GM12878 (cell line): ENCODE measurements at regions not wholly inside any gene's neighbourhood (a gene's known extent, or its start where the extent isn't known, plus 50 kb on each side); places are given as distances from the start of the nearest gene placed in this dataset.

Source experiments
- CTCF ChIP-seq, 3 experiments: IDR thresholded peaks in 2 of 3; conservative IDR thresholded peaks in 1 of 3; 2 replicates each; pipeline ENCODE4 v1.5.1; 2011; ENCODE audit warnings: low read depth in 3 of 3, low read length in 3 of 3, mild to moderate bottlenecking in 3 of 3, control low read depth in 2 of 3, moderate library complexity in 2 of 3, inconsistent platforms in 1 of 3, mixed read lengths in 1 of 3; ENCODE audit not compliant: control insufficient read depth in 2 of 3, insufficient read depth in 1 of 3; ENCODE audit errors: extremely low read depth in 1 of 3
- CUX1 ChIP-seq: IDR thresholded peaks from 2 replicates; pipeline ENCODE4 v1.6.1; 2012; ENCODE audit warnings: improper control_type of control experiment, low read depth, low read length; ENCODE audit not compliant: insufficient replicate concordance
- DPF2 ChIP-seq: fragments of 450-650 bp; IDR thresholded peaks from 2 replicates; pipeline ENCODE4 v1.6.1; 2017; ENCODE audit warnings: mild to moderate bottlenecking
- FOXM1 ChIP-seq: IDR thresholded peaks from 2 replicates; pipeline ENCODE4 v1.6.1; 2012; ENCODE audit warnings: low read depth, mild to moderate bottlenecking, inconsistent platforms, low read length, moderate library complexity
- HCFC1 ChIP-seq: fragments of 150-350 bp; IDR thresholded peaks from 2 replicates; pipeline ENCODE4 v1.6.1; 2014; ENCODE audit warnings: low read length
- NRF1 ChIP-seq: conservative IDR thresholded peaks from 2 replicates; pipeline ENCODE4 v1.6.1; 2011; ENCODE audit warnings: mild to moderate bottlenecking, low read depth, low read length, improper control_type of control experiment
- TCF3 ChIP-seq: IDR thresholded peaks from 2 replicates; pipeline ENCODE4 v1.6.1; 2012; ENCODE audit warnings: low read depth, mild to moderate bottlenecking, low read length, borderline replicate concordance; ENCODE audit not compliant: insufficient read depth
- TCF7 ChIP-seq: IDR thresholded peaks from 2 replicates; pipeline ENCODE4 v1.6.1; 2014; ENCODE audit warnings: antibody characterized with exemption, borderline replicate concordance
- USF1 ChIP-seq: IDR thresholded peaks from 2 replicates; pipeline ENCODE4 v1.6.1; 2011; ENCODE audit warnings: borderline replicate concordance, low read depth, mild to moderate bottlenecking, moderate library complexity, mixed read lengths, low read length; ENCODE audit not compliant: insufficient read depth; ENCODE audit errors: extremely low read length
- ZBTB40 ChIP-seq: fragments of 450-650 bp; IDR thresholded peaks from 2 replicates; pipeline ENCODE4 v1.6.1; 2016; ENCODE audit warnings: mild to moderate bottlenecking, moderate library complexity, borderline replicate concordance
- ZNF384 ChIP-seq: IDR thresholded peaks from 2 replicates; pipeline ENCODE4 v1.6.1; 2012; ENCODE audit warnings: low read depth, mild to moderate bottlenecking, low read length, improper control_type of control experiment, borderline replicate concordance

GRCh38 chr15:96502196-96502595 lies 171.7 kb downstream of the NR2F2 start (continued):
- TF ChIP-seq NRF1, result no peak
- no peak for TF ChIP-seq ZBTB40
- no peak for TF ChIP-seq CUX1
- TF ChIP-seq DPF2, result no peak
- no peak for TF ChIP-seq ZNF384
- TF ChIP-seq USF1, result no peak
- no peak for TF ChIP-seq HCFC1
- TF ChIP-seq FOXM1, result no peak
- no peak for TF ChIP-seq CTCF (IDR thresholded peaks at IDR 0.05 in 2 of 3, conservative IDR thresholded peaks at IDR 0.05 in 1 of 3; ENCODE audit: control insufficient read depth in 2 of 3, extremely low read depth in 1 of 3, insufficient read depth in 1 of 3, low read depth in 3 of 3, low read length in 3 of 3)
- TF ChIP-seq TCF7, result no peak
- TF ChIP-seq TCF3, result no peak
